ENCODE measurements at regions not wholly inside any gene's neighbourhood (a gene's known extent, or its start where the extent isn't known, plus 50 kb on each side); places are given as distances from the start of the nearest gene placed in this dataset.

DNA sequence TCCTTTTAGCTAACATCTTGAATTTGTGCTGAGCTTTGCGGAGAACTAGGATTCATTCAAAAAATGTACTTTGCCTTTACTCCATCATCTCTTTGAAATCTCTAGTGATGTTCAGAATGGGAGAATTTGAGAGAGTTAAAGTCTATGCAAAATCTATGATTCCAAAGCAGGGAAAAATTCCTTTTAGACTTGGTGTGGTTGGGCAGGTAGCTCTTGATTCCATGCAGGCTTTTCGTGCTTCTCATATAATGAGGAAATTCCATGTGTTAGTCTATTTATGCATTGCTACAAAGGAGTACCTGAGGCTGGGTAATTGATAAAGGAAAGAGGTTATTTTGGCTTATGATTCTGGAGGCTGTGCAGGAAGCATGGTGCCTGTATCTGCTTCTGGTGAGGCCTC, 258.9 kb upstream of the EPHA4 start:
- TF ChIP-seq, protein P1, sequence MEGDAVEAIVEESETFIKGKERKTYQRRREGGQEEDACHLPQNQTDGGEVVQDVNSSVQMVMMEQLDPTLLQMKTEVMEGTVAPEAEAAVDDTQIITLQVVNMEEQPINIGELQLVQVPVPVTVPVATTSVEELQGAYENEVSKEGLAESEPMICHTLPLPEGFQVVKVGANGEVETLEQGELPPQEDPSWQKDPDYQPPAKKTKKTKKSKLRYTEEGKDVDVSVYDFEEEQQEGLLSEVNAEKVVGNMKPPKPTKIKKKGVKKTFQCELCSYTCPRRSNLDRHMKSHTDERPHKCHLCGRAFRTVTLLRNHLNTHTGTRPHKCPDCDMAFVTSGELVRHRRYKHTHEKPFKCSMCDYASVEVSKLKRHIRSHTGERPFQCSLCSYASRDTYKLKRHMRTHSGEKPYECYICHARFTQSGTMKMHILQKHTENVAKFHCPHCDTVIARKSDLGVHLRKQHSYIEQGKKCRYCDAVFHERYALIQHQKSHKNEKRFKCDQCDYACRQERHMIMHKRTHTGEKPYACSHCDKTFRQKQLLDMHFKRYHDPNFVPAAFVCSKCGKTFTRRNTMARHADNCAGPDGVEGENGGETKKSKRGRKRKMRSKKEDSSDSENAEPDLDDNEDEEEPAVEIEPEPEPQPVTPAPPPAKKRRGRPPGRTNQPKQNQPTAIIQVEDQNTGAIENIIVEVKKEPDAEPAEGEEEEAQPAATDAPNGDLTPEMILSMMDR (IDR thresholded peaks at IDR 0.05; ENCODE audit: insufficient read depth, low read length, poor library complexity, severe bottlenecking): no peak
- TF ChIP-seq EZH2phosphoT487 (conservative IDR thresholded peaks at IDR 0.05; ENCODE audit: low read length): no peak
